ENCODE measurements at regions not wholly inside any gene's neighbourhood (a gene's known extent, or its start where the extent isn't known, plus 50 kb on each side); places are given as distances from the start of the nearest gene placed in this dataset.

- TF ChIP-seq EZH2phosphoT487 (IDR thresholded peaks at IDR 0.05; ENCODE audit: low read length): no peak
- TF ChIP-seq EZH2 (optimal IDR thresholded peaks at IDR 0.05; ENCODE audit: low read depth, low read length): no peak
Measured at GRCh38 chr5:159463590-159464321, 133.5 kb upstream of the IL12B start.
